ENCODE measurements at regions not wholly inside any gene's neighbourhood (a gene's known extent, or its start where the extent isn't known, plus 50 kb on each side); places are given as distances from the start of the nearest gene placed in this dataset.

DNA sequence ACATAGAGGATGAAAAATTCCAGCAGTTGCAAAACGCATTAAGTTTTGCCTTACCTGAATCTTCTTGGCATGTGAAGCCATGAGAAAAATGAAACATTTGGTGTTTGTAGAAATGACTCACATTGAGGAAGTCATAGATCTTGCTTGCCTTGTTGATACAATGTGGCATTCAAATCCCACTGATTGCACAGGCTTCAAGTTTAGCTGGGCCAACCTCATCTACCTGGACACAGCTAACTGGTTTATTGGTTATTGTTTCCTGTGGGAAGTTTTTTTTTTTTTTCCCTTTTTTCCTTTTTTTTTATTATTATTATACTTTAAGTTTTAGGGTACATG lies 168.9 kb upstream of the C21orf91 start:
- Histone ChIP-seq H3K4me3 (ENCODE audit: low read length, poor library complexity, severe bottlenecking) (no peak overlapping the region), H3K27me3 (ENCODE audit: insufficient read depth, low read length, poor library complexity, severe bottlenecking) (no peaks in the 10 kb centered on the region), H3K36me3 (ENCODE audit: insufficient read depth, low read length) (no peaks in the 10 kb centered on the region), H3K4me1 (ENCODE audit: insufficient read depth, low read length, poor library complexity, severe bottlenecking) (no peaks in the 10 kb centered on the region), H3K9me2 (replicated peaks; ENCODE audit: low read depth, low read length) (no peaks in the 10 kb centered on the region), H3K9ac (ENCODE audit: low read depth, low read length, poor library complexity, severe bottlenecking) (no peak overlapping the region), H3F3A (ENCODE audit: low read depth) (no peaks in the 10 kb centered on the region), H3K79me2 (ENCODE audit: insufficient read depth, low read length) (no peaks in the 10 kb centered on the region), H2AFZ (ENCODE audit: low read length) (no peak overlapping the region), H3K9me3 (ENCODE audit: insufficient read depth, low read depth, low read length) (no peaks in the 10 kb centered on the region), H3K4me2 (ENCODE audit: low read depth, low read length, poor library complexity, severe bottlenecking) (no peak overlapping the region), H4K20me1 (ENCODE audit: insufficient read depth, low read length, poor library complexity, severe bottlenecking) (no peaks in the 10 kb centered on the region)
- no peak for TF ChIP-seq EZH2phosphoT487 (IDR thresholded peaks at IDR 0.05; ENCODE audit: borderline replicate concordance)
- TF ChIP-seq, protein P1, sequence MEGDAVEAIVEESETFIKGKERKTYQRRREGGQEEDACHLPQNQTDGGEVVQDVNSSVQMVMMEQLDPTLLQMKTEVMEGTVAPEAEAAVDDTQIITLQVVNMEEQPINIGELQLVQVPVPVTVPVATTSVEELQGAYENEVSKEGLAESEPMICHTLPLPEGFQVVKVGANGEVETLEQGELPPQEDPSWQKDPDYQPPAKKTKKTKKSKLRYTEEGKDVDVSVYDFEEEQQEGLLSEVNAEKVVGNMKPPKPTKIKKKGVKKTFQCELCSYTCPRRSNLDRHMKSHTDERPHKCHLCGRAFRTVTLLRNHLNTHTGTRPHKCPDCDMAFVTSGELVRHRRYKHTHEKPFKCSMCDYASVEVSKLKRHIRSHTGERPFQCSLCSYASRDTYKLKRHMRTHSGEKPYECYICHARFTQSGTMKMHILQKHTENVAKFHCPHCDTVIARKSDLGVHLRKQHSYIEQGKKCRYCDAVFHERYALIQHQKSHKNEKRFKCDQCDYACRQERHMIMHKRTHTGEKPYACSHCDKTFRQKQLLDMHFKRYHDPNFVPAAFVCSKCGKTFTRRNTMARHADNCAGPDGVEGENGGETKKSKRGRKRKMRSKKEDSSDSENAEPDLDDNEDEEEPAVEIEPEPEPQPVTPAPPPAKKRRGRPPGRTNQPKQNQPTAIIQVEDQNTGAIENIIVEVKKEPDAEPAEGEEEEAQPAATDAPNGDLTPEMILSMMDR (conservative IDR thresholded peaks at IDR 0.05; ENCODE audit: low read length): no peak

DNA sequence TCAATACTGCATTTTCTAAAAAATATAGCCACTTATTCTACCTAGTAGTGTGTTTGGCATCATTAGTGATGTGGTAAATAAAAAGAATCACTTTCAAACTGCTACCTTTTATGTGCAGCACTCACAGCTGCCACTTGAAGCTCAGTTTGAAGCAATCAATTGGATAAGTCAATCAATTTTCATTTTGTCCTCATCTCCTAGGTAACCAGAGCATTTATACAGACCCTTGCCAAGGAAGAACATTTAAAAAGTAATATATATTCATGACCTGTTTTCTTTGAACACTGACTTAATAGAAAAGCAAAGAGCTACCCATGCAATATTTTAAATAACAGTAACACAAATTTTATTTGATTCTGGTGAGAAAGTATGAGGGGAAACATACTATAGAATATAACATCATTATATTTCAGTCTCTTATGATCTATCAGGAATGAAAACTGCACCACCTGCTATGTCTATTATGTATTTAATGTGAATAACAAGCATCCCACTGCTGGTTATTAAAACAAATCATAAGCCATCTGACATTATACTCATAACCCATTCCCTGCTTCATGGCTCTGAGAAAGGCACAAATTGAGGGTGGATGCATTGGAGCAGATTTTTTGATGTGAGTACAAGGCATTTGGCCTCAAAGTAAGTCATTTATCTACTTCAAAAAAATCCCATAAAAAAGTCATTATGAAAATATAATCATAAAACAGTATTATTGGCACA lies 168.4 kb upstream of the C21orf91 start:
- no peaks in the 10 kb centered on the region for H3K27me3 ChIP-seq (ENCODE audit: insufficient read depth, low read length, poor library complexity, severe bottlenecking)
- no peaks in the 10 kb centered on the region for H4K20me1 ChIP-seq (ENCODE audit: insufficient read depth, low read length, poor library complexity, severe bottlenecking)
- no peak overlapping the region for H3K4me2 ChIP-seq (ENCODE audit: low read depth, low read length, poor library complexity, severe bottlenecking)
- no peaks in the 10 kb centered on the region for H3F3A ChIP-seq (ENCODE audit: low read depth)
- H3K36me3 ChIP-seq (ENCODE audit: insufficient read depth, low read length): no peaks in the 10 kb centered on the region
- TF ChIP-seq EZH2phosphoT487 (IDR thresholded peaks at IDR 0.05; ENCODE audit: borderline replicate concordance): no peak
- TF ChIP-seq, protein P1 (conservative IDR thresholded peaks at IDR 0.05; ENCODE audit: low read length): no peak
- no peaks in the 10 kb centered on the region for H3K79me2 ChIP-seq (ENCODE audit: insufficient read depth, low read length)
- no peak overlapping the region for H3K4me3 ChIP-seq (ENCODE audit: low read length, poor library complexity, severe bottlenecking)
- no peaks in the 10 kb centered on the region for H3K4me1 ChIP-seq (ENCODE audit: insufficient read depth, low read length, poor library complexity, severe bottlenecking)
- no peak overlapping the region for H3K9ac ChIP-seq (ENCODE audit: low read depth, low read length, poor library complexity, severe bottlenecking)
- no peaks in the 10 kb centered on the region for H3K9me3 ChIP-seq (ENCODE audit: insufficient read depth, low read depth, low read length)
- H2AFZ ChIP-seq (ENCODE audit: low read length): no peak overlapping the region
- no peaks in the 10 kb centered on the region for H3K9me2 ChIP-seq (replicated peaks; ENCODE audit: low read depth, low read length)

DNA sequence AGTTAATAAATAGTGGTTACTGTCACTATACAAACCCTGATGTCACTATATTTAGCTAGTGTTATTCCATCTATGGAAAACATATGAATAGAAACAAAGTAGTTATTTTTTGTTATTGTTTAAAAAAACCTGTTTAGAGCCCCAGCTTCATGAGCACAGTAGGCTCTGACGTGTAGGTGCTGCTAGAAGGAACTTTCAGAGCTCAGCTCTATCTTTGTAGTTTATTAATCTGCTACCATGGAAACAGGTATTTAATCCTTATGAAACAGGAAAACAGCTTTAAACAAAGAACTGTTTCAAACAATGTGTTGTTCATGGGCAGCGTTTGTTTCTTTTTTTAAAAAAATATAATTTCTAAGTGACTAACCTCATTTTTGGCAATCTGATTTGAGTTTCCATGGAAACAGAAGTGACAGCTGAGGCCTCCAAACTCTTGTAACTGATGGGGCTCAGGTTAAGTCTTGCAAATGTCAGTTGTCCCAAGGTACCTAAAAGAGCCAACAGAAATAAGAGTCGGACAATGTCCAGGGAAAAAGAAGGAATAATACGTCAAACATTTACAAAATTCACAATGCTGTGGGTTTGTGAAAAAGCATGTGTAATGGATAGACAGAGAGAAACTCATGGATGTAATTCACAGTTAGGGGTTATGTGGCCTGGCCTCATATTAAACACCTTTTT lies 162.0 kb upstream of the C21orf91 start:
- Histone ChIP-seq H3K4me1 (ENCODE audit: insufficient read depth, low read length, poor library complexity, severe bottlenecking) (no peaks in the 10 kb centered on the region), H3K27me3 (ENCODE audit: insufficient read depth, low read length, poor library complexity, severe bottlenecking) (no peaks in the 10 kb centered on the region), H2AFZ (ENCODE audit: low read length) (no peak overlapping the region), H3K4me2 (ENCODE audit: low read depth, low read length, poor library complexity, severe bottlenecking) (no peak overlapping the region), H3F3A (ENCODE audit: low read depth) (no peaks in the 10 kb centered on the region), H3K9ac (ENCODE audit: low read depth, low read length, poor library complexity, severe bottlenecking) (no peak overlapping the region), H3K9me3 (ENCODE audit: insufficient read depth, low read depth, low read length) (no peaks in the 10 kb centered on the region), H3K4me3 (ENCODE audit: low read length, poor library complexity, severe bottlenecking) (no peak overlapping the region), H3K9me2 (replicated peaks; ENCODE audit: low read depth, low read length) (no peaks in the 10 kb centered on the region), H3K36me3 (ENCODE audit: insufficient read depth, low read length) (no peaks in the 10 kb centered on the region), H3K79me2 (ENCODE audit: insufficient read depth, low read length) (no peaks in the 10 kb centered on the region), H4K20me1 (ENCODE audit: insufficient read depth, low read length, poor library complexity, severe bottlenecking) (no peaks in the 10 kb centered on the region)
- TF ChIP-seq, protein P1 (conservative IDR thresholded peaks at IDR 0.05; ENCODE audit: low read length): no peak
- no peak for TF ChIP-seq EZH2phosphoT487 (IDR thresholded peaks at IDR 0.05; ENCODE audit: borderline replicate concordance)

Measured in Loucy (cell line).